Erythroblast (primary cell): ENCODE measurements at regions not wholly inside any gene's neighbourhood (a gene's known extent, or its start where the extent isn't known, plus 50 kb on each side); places are given as distances from the start of the nearest gene placed in this dataset.
"Not testable (repeated sequence)": the region's sequence is repeated elsewhere in the genome, so short reads cannot be mapped to it uniquely, and the experiment has no call there.

Source experiments
- DNase-seq, 2 experiments: peaks; one replicate each; lab custom pipeline; 2025; lab: John Stamatoyannopoulos, UW
- GATA1 ChIP-seq: IDR thresholded peaks from 2 replicates; pipeline ENCODE4 v1.6.1; 2011; ENCODE audit warnings: low read depth, mild to moderate bottlenecking, control low read depth, low read length, moderate library complexity
- POLR2A ChIP-seq: IDR thresholded peaks from 2 replicates; pipeline ENCODE4 v1.6.1; 2011; ENCODE audit warnings: mild to moderate bottlenecking, low read length

- no peak for DNase-seq
- TF ChIP-seq GATA1 (no peak), POLR2A (no peak)
Measured at GRCh38 chr10:5268743-5269142, 72.1 kb downstream of the AKR1C4 start.

- TF ChIP-seq POLR2A, result no peak
- TF ChIP-seq GATA1, result no peak
- DNase-seq, result no peak
Measured at GRCh38 chr10:5269791-5270190, 73.2 kb downstream of the AKR1C4 start.

GRCh38 chr10:5271526-5271925 lies 74.9 kb downstream of the AKR1C4 start:
- no peak for DNase-seq
- TF ChIP-seq GATA1, result no peak

- DNase-seq, result peak in 1 of 2 experiments; percentile 14
- TF ChIP-seq GATA1, result no peak
- no peak for TF ChIP-seq POLR2A
Measured at GRCh38 chr10:5272065-5272803, 75.6 kb downstream of the AKR1C4 start.

- DNase-seq, result no peak
Measured at GRCh38 chr10:5274795-5275194, 78.2 kb downstream of the AKR1C4 start.

GRCh38 chr10:5281356-5281755 lies 83.4 kb upstream of the UCN3 start:
- TF ChIP-seq GATA1 (no peak), POLR2A (no peak)
- no peak for DNase-seq

More at GRCh38 chr10:5274795-5275194, 78.2 kb downstream of the AKR1C4 start:
- TF ChIP-seq GATA1, result no peak
- no peak for TF ChIP-seq POLR2A

- TF ChIP-seq POLR2A (no peak), GATA1 (no peak)
- DNase-seq, result no peak
Measured at GRCh38 chr10:5282137-5282536, 82.6 kb upstream of the UCN3 start.

- TF ChIP-seq GATA1 (no peak), POLR2A (no peak)
- DNase-seq, result peak; percentile 61 to 81
Measured at GRCh38 chr10:5283305-5284158, 81.2 kb upstream of the UCN3 start.

- TF ChIP-seq GATA1 (no peak), POLR2A (no peak)
- peak; percentile 62 to 83 for DNase-seq
Measured at GRCh38 chr10:5284311-5285057, 80.3 kb upstream of the UCN3 start.

- no peak for DNase-seq
- no peak for TF ChIP-seq POLR2A
- no peak for TF ChIP-seq GATA1
Measured at GRCh38 chr10:5285186-5285585, 79.6 kb upstream of the UCN3 start.

GRCh38 chr10:5288359-5288758 lies 76.4 kb upstream of the UCN3 start:
- no peak for DNase-seq
- TF ChIP-seq GATA1 (no peak), POLR2A (no peak)

GRCh38 chr10:5289228-5289627 lies 75.5 kb upstream of the UCN3 start:
- not testable (repeated sequence) for DNase-seq

- peak; percentile 9 to 56 for DNase-seq
- no peak for TF ChIP-seq POLR2A
- TF ChIP-seq GATA1, result no peak
Measured at GRCh38 chr10:5291501-5292195, 73.1 kb upstream of the UCN3 start.
